Fibroblast of upper back skin (primary cell): ENCODE measurements at regions not wholly inside any gene's neighbourhood (a gene's known extent, or its start where the extent isn't known, plus 50 kb on each side); places are given as distances from the start of the nearest gene placed in this dataset.

Source experiments
- DNase-seq: peaks from one replicate; pipeline ENCODE4 v3.0.0-alpha.2; 2013

DNA sequence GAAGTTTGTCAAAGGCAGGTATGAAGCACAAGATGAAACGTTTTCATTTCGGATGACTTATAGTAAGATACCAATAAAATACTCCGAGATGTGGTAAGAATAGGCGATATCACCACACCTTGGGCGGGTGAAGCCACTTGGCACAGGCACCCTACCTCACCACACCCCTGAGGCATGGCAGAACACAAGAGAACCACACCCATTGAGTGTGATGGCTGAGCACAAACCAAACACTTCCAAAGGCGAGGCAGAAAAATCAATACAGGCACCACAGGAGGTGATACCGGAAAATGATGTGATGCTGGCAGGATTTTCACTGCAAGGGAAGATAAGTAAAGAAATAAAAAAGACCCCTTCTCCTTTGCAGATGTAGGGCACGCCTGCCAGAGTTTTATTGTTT lies 332.9 kb upstream of the PRDM1 start:
- DNase-seq: no peak

DNA sequence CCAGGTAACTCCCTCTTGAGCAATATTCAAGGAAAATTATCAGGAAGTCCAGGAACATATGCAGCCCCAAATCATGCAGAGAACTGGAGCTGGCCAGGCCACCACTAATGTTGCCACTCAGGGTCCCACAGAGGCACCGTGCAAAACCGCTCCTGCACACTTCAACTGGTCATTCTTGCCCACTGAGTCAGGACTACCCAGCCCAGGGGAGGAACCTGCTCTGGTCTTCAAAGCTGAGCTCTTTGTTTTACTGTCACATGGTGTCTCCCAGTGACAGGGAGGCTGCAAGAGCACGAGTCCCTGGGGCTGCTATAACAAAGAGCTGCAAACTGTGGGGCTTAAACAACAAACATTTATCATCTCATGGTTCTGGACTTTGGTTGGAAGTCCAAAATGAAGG lies 336.0 kb upstream of the PRDM1 start:
- DNase-seq: no peak

DNA sequence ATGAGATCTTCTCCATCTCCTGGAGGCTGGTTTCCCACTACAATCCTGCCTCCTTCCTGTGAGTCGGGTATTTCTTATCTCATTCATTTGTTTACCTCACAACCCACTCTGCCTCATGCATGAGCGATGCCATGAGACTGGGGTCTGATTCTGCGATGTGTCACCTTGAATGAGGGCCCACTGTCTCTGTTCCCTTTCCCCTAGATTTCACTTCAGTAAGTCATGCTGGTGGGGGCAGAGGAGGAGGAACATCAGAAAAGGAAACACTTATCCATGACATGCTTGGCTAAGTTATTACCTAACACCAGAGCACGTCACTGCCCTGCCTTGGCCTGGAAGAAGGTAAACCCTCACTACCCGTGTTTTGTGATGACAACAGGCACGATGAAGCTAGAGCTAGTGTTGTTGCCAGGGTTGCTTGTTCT lies 337.4 kb upstream of the PRDM1 start:
- peak; percentile 25 for DNase-seq

DNA sequence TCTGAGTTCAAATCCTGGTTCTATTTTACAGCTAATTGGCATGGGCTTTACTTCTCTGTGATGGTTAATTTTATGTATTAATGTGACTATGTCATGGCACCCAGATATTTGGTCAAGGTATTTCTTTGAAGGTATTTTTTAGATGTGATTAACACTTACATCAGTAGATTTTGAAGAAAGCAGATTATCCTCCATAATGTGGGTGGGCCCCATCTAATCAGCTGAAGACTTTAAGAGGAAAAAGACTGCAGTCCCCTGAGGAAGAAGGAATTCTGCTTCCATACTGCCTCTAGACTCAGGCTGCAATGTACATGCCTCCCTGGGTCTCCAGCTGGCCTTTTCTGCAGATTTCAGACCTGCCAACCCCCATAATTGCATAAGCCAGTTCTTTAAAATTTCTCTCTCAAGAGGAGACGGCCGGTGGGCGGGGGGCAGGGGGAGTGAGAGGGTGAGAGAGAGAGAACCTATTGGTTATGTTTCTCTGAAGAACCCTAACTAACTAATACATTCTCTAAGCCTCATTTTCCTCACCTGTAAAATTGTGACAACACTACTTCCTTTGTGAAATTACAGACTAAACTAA lies 338.2 kb upstream of the PRDM1 start:
- no peak for DNase-seq

GRCh38 chr6:105746509-105746908 lies 339.6 kb upstream of the PRDM1 start:
- no peak for DNase-seq

DNA sequence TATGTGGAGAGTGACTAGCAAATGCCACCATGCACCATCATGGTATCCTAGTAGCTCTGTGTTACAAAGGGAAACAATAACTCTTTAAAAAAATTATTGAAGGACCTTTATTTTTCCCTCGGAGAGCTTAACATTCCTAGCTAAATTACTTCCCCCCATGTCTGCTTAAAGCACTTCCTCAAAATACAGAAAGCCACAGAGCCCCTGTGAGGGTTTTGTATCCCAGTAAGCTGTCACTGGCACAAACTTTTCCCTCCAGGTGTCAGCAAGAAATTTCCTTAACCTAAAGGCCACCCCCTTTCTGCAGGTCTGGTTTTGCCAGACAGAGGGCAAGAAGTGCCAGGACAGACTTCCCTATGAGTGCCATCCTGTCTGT lies 340.0 kb upstream of the PRDM1 start:
- DNase-seq: no peak

DNA sequence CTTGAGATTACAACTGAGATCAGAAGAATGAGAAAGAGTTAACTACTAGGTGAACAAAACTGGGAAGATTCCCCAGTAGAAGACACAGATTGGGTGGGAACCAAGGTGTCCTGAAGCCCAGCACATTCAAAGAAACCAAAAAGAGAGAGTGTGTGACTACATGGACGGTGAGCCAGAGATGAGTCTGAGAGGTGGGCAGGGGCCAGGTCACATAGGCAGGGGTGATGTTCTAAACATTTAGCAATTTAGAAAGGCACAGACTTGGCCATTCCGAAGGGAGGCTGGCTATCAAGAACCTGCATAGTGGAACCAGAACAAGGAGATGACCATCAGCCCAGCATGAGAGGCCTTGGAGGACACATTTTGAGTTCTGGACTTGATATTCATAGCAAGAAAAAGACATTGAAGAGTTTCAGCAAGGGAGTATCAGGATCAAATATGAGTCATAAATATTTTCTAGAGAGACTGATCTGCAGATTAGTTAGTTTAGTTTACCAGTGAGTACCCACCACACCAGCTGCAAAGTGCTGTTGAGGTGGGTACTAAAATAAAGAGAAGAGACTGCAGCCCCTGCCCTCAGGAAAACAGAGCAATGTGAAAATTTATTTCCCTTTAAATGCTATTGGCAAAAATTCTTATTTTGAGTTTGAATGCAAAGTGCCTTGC lies 340.5 kb upstream of the PRDM1 start:
- no peak for DNase-seq

- no peak for DNase-seq
These were observed 341.3 kb upstream of the PRDM1 start for GRCh38 chr6:105744815-105745214.

DNA sequence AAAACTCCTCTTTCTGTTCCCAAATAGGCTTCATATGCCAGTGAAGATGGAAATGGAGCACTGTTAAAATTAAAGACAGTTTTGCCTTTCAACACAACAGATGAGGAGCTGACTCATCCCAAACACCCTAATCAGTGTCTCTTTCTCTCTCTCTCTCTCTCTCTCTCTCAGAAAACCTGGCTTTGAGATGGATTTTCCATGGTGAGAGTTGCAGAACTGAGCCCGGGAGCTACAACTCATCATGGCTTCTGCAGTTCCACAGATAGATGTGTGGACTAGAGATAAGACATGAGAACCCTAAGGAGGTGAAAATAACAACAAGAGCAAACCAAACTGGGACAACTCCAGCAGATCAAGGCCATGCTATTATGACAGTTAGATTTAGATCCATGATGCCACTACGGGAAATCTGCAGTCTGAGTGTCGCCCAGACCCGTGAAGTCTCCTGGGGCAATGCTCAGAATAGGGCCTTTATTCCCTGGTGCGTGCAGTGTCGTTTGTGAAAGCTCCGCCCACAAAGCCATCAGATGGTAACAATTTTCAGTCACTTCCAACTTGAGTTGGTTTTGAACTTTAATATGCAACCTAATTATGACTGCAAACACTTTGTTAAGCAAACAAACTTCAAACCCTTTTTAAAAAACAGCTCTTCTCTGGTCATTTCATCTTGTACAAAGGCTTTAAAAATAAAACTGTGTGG lies 338.2 kb upstream of the PREP start:
- DNase-seq: peak; percentile 54

DNA sequence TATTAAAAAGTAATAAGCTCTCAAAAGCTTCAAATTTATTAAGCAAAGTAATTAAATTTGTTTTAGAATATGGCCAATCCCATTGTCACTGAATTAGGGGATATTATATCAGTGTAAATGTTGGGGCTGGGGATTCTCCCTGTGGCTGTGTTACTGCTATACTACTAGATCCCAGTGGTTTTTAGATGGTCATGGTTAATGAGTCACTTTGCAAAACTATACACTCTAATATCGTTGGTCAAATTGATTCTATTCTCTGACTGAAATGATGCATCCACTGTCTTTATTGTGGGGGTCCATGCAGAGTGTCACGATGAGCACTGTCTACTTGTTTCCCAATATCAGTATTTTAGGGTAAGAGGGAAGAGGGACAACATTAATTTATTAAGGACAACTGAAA lies 336.9 kb upstream of the PREP start:
- no peak for DNase-seq

DNA sequence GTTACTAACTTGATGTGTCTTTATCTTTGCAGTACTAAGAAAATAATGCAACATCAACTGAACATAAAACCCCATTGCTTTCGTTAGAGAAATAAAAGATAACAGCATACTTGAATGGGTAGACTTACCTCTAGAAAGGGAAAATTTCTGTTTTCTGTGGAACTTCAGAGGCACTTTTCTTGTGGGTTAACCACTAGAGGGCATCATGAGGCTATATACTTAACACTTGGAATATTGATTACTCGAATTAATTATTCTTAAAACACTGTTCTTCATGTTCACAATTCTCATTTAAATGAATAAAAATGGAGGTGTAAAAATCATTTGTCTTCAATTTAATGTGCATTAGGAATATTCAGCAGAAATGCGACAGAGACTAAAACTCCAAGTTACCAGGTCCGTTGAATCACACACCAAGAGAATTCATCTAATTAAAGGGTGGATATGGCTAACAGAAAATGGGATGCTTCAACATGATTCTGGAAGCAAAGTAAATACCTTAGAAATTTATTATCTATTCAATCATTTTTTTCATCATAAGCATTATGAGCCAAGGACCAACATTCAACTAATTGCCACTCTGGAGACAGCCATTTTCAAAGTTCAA lies 330.8 kb upstream of the PREP start:
- peak; percentile 24 for DNase-seq

DNA sequence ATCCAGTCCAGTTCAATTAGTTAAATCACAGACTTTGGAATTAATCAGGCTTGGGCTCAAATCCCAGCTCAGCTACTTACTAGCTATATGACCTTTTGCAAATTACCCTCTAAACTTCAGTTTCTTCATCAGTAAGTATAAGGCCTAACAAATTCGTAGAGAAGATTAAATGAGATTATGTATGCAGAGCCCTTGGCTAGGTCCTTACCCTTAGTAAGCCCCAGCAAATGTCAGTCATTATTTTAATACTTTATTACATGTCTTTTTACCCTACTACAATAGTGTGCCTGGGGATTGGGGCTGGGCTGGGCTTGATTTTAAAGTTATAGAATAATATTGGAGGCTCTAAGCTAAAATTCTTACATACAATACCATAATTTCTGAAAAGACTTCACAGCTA lies 326.1 kb upstream of the PREP start:
- no peak for DNase-seq

GRCh38 chr6:105726902-105727655 lies 324.2 kb upstream of the PREP start:
- DNase-seq: peak; percentile 71

DNA sequence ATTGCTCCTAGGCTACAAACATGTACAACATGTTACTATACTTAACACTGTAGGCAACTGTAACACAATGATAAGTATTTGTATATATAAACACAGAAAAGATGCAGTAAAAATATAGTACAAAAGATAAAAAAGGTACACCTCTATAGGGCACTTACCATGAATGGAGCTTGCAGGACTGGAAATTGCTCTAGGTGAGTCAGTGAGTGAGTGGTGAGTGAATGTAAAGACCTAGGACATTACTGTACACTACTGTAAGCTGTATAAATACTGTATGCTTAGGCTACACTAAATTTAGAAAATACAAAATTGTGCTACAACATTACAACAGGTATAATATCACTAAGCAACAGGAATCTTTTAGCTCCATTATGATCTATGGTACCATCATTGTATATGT lies 312.0 kb upstream of the PREP start:
- DNase-seq: no peak

DNA sequence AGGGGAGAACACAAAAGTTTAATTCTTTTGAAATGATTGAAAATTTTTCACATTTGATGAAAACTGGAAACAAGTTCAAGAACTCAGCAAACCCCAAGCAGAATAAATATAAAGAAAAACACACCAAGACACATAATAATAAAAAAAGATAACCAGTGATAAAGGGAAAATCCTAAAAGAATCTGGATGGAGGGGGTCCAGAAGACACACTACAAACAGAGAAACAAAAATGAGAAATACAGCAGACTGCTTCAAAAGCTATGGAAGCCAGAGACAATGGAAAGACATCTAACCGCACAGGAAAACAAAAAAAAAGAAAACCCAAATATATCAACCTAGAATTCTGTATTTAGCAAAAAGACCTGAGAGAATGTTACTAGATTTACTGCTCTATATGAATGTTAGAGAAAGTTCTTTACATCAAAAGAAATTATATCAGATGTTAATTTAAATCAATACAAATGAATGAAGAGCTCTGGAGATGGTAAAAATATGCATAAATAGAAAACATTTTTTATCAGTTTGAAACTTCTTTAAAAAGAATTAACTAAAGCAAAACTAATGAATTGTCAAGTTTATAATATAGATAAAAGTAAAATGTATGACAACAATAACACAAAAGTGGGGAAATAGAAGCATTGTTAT lies 310.7 kb upstream of the PREP start:
- no peak for DNase-seq

- DNase-seq: no peak
These were observed 308.3 kb upstream of the PREP start for GRCh38 chr6:105711216-105711615.

GRCh38 chr6:105705608-105706007 lies 302.7 kb upstream of the PREP start:
- DNase-seq: no peak

- DNase-seq: no peak
These were observed 292.6 kb upstream of the PREP start for GRCh38 chr6:105695461-105695860.

DNA sequence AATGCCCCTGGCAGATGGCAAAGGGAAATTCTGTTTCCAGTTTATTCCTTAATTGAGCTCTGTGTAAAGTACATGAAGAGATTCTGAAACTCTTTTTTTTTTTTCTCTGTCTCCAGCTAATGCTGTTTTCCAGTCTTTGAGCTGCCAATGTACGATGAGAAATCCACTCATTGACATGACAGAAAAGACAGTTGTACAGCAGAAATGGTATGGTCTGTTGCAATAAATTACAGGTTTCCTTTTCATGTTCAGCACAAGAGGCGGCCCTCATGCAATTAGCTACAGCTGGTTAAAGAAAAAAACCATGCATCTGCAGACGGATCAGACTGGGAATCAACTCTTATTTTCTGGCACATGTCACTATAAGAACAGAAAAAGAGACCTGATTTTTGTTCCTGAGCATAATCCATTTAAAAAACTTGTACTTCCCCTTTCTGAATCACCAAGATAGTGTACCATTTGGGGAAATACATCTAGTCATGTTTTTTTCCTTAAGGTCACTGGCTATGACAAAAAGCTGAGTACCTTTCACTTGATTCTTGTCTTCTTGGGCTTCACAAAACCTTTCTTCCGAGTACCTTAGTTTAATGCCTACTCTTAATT lies 289.8 kb upstream of the PREP start:
- peak; percentile 9 for DNase-seq

- no peak for DNase-seq
These were observed 289.1 kb upstream of the PREP start for GRCh38 chr6:105691971-105692370.

DNA sequence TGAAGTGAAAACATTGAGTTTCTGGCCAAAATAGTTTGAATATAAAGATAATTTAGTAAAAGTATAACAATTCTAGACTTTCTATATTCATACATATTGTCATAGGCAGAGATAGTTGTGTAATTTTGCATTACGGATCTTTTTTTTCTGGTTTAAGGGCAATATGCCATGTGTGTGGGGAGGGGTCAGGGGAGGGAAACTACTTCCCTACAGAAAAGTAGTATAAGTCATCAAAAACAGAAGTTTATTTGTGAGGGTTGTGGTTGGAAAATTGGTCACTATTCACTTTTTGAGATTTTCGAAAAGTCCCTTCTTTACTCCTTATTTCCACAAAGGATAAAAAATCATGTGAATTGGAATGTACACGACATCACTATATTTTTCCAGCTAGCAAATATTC lies 288.2 kb upstream of the PREP start:
- DNase-seq: no peak

DNA sequence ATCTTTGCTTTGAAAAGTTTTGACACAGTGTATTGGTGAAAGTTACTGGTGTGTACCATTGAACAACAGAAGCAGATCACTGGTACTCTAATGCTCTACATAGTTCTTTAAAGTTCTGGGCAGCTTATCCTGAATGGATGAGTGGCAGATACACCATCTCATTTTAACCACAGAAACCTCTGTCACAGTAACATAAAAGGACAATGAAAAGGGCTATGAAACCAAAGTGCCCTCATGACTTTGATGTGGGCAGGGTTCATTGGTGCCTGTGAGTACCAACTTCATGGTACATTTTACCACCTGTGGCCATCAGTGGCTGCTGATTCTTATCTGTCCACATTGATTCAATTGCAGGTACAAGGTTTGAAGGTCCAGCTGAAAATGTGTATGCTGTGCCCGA lies 285.7 kb upstream of the PREP start:
- no peak for DNase-seq
